Loucy (cell line): ENCODE measurements at regions not wholly inside any gene's neighbourhood (a gene's known extent, or its start where the extent isn't known, plus 50 kb on each side); places are given as distances from the start of the nearest gene placed in this dataset.

ENCODE experiments used
- H2AFZ ChIP-seq: fragments of 200-600 bp; sonication (generic); 2 replicates; pipeline ENCODE4 v1.6.0; 2016; ENCODE audit warnings: antibody characterized with exemption, mild to moderate bottlenecking, low read length, moderate library complexity
- H3F3A ChIP-seq: fragments of 200-600 bp; 2 replicates; pipeline ENCODE4 v1.6.0; 2016; ENCODE audit warnings: antibody characterized with exemption, low read depth, mild to moderate bottlenecking
- H3K27me3 ChIP-seq: fragments of 200-600 bp; sonication (generic); 2 replicates; pipeline ENCODE4 v1.6.1; 2014; ENCODE audit warnings: low read length, mild to moderate bottlenecking; ENCODE audit not compliant: insufficient read depth, poor library complexity, severe bottlenecking
- H3K36me3 ChIP-seq: fragments of 200-600 bp; sonication (generic); 2 replicates; pipeline ENCODE4 v1.6.1; 2016; ENCODE audit warnings: low read length; ENCODE audit not compliant: insufficient read depth
- H3K4me1 ChIP-seq: fragments of 200-600 bp; sonication (generic); 2 replicates; pipeline ENCODE4 v1.5.1; 2014; ENCODE audit warnings: low read length, mild to moderate bottlenecking; ENCODE audit not compliant: insufficient read depth, poor library complexity, severe bottlenecking
- H3K4me2 ChIP-seq: fragments of 200-600 bp; sonication (generic); 2 replicates; pipeline ENCODE4 v1.6.0; 2014; ENCODE audit warnings: antibody characterized with exemption, low read length, low read depth, mild to moderate bottlenecking; ENCODE audit not compliant: poor library complexity, severe bottlenecking
- H3K4me3 ChIP-seq: fragments of 200-600 bp; sonication (generic); 2 replicates; pipeline ENCODE4 v1.5.1; 2014; ENCODE audit warnings: low read length, mild to moderate bottlenecking, mixed read lengths; ENCODE audit not compliant: poor library complexity, severe bottlenecking
- H3K79me2 ChIP-seq: fragments of 200-600 bp; sonication (generic); 2 replicates; pipeline ENCODE4 v1.6.1; 2014; ENCODE audit warnings: low read length; ENCODE audit not compliant: insufficient read depth
- H3K9ac ChIP-seq: fragments of 200-600 bp; sonication (generic); 2 replicates; pipeline ENCODE4 v1.6.0; 2014; ENCODE audit warnings: mild to moderate bottlenecking, low read depth, low read length, moderate library complexity; ENCODE audit not compliant: poor library complexity, severe bottlenecking
- H3K9me2 ChIP-seq: fragments of 200-600 bp; sonication (generic); replicated peaks from 2 replicates; pipeline ENCODE4 v1.6.1; 2016; ENCODE audit warnings: low read depth, low read length, mixed read lengths
- H3K9me3 ChIP-seq: fragments of 200-600 bp; sonication (generic); 2 replicates; pipeline ENCODE4 v1.6.1; 2014; ENCODE audit warnings: mild to moderate bottlenecking, antibody characterized with exemption, low read length, low read depth; ENCODE audit not compliant: insufficient read depth
- H4K20me1 ChIP-seq: fragments of 200-600 bp; sonication (generic); 2 replicates; pipeline ENCODE4 v1.6.0; 2014; ENCODE audit warnings: antibody characterized with exemption, low read length, mild to moderate bottlenecking; ENCODE audit not compliant: insufficient read depth, poor library complexity, severe bottlenecking
- CTCF ChIP-seq: fragments of 200-600 bp; sonication (generic); conservative IDR thresholded peaks from 2 replicates; pipeline ENCODE4 v1.5.1; 2014; ENCODE audit warnings: mild to moderate bottlenecking, antibody characterized with exemption, low read length
- EZH2phosphoT487 ChIP-seq: fragments of 200-600 bp; IDR thresholded peaks from 2 replicates; pipeline ENCODE4 v1.6.1; 2018; ENCODE audit warnings: antibody characterized with exemption, mild to moderate bottlenecking, moderate library complexity, borderline replicate concordance

DNA sequence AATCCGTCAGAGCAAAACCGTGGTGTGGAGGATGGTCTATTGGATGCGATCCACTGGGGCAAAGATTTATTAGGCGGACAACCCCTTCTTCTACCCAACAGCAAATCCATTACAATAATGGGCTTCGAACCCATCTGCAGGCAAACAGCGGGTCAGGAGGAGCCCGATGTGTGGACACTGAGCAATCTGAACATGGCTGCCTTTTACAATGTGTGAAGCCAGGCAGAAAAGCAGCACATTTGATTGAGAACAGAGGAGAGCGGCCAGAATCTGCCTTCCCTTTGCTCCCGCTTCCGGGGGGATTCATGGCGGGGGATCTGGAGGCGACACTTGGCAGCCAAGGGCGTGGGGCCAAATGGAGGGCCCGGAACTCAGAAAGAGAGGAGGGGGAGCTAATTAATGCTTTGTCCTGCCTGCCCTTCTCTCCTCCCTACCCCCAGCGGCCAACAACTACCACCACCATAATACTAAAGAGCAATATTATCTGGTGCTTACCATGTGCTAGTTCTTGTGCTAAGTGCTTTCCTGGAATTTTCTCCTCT, 133.0 kb downstream of the EMX2 start:
- H3K27me3 ChIP-seq, result peaks cover 3% of the 10 kb centered on the region
- no peak overlapping the region for H3K9ac ChIP-seq
- H3K4me2 ChIP-seq, result no peak overlapping the region
- no peaks in the 10 kb centered on the region for H3K9me2 ChIP-seq
- H4K20me1 ChIP-seq, result no peaks in the 10 kb centered on the region
- H3K4me1 ChIP-seq, result no peaks in the 10 kb centered on the region
- H2AFZ ChIP-seq, result no peak overlapping the region
- no peaks in the 10 kb centered on the region for H3F3A ChIP-seq
- no peaks in the 10 kb centered on the region for H3K79me2 ChIP-seq
- H3K9me3 ChIP-seq, result no peaks in the 10 kb centered on the region
- H3K36me3 ChIP-seq, result no peaks in the 10 kb centered on the region
- H3K4me3 ChIP-seq, result no peak overlapping the region
- no peak for TF ChIP-seq CTCF
- TF ChIP-seq EZH2phosphoT487, result no peak

GRCh38 chr10:117677239-117677638, 134.7 kb downstream of the EMX2 start:
- Histone ChIP-seq H3K27me3 (peaks cover 3% of the 10 kb centered on the region), H3K79me2 (no peaks in the 10 kb centered on the region), H3K4me2 (no peak overlapping the region), H3K9me2 (no peaks in the 10 kb centered on the region), H3K9me3 (no peaks in the 10 kb centered on the region), H3K36me3 (no peaks in the 10 kb centered on the region), H3F3A (no peaks in the 10 kb centered on the region), H4K20me1 (no peaks in the 10 kb centered on the region), H3K4me1 (no peaks in the 10 kb centered on the region), H3K4me3 (no peak overlapping the region), H3K9ac (no peak overlapping the region), H2AFZ (no peak overlapping the region)
- TF ChIP-seq CTCF (no peak), EZH2phosphoT487 (no peak)

DNA sequence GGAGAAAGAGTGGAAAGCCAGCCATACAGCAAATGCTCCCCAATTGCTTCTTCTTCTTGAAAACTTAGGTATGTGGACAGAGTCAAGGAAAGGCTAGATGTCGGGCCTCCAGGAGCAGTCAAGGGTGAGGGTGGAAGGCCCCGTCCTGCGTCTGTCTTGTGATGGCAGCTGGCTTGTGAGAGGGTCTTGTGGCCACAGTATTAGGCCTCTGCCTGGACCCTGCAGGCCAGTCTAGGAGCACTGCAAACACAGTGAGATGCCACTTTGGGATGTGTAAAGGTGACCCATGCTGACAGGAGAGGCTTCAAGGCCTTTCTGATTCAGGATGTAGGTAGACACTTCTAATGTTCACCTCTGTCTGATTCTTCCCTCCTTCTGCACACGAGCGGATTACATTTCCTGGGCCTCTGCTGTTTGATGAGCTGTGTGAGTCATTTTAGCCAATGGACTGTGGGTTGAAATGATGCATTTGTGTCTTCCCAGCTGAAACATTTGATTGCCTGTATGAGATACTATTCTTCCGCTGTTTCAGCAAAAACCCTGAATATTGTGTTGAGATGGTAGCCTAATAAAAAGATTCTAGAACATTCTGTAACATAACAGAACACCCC, 135.4 kb downstream of the EMX2 start:
- Histone ChIP-seq H3K36me3 (no peaks in the 10 kb centered on the region), H3K9me3 (no peaks in the 10 kb centered on the region), H3K4me2 (no peak overlapping the region), H4K20me1 (no peaks in the 10 kb centered on the region), H2AFZ (no peak overlapping the region), H3K9ac (no peak overlapping the region), H3K9me2 (no peaks in the 10 kb centered on the region), H3K4me3 (no peak overlapping the region), H3K4me1 (no peaks in the 10 kb centered on the region), H3F3A (no peaks in the 10 kb centered on the region), H3K79me2 (no peaks in the 10 kb centered on the region), H3K27me3 (peaks cover 3% of the 10 kb centered on the region)
- TF ChIP-seq EZH2phosphoT487 (no peak), CTCF (no peak)
